HPDE6-E6E7 (cell line): ENCODE measurements at regions not wholly inside any gene's neighbourhood (a gene's known extent, or its start where the extent isn't known, plus 50 kb on each side); places are given as distances from the start of the nearest gene placed in this dataset.
A peak's percentile ranks its signal among the peaks of the same experiment; 100 is the strongest.

Experiments used
- DNase-seq: peaks from one replicate; pipeline ENCODE4 v3.0.0; 2011; ENCODE audit warnings: missing footprints; ENCODE audit errors: extremely low spot score

DNA sequence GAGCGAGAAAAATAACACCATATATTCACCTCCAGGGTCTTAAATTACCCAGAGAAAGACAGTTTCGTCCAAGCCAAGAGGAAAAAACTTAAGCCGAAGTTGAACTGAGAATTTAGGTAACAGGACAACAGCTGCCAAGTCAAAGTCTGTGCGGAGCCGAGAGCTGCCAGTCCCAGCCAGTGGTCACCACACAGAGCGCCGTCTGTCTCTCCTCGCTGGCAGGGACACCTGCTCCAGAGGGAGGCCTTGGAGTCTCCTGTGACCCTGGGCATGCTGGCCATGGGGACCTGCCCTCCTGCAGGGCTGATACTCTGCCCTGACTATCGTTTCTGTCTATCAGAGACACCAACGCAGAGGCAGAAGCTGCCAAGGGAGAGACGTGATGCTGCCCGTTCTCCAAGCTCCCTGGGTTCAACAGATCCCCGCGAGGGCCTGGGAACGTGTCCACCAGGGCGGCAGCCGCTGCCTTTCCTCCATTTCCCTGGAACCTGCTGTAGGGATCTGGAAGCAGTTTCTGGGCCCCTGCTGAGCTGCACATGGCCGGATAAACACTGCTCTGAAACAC, 341.3 kb downstream of the SMOC2 start:
- no peak for DNase-seq

DNA sequence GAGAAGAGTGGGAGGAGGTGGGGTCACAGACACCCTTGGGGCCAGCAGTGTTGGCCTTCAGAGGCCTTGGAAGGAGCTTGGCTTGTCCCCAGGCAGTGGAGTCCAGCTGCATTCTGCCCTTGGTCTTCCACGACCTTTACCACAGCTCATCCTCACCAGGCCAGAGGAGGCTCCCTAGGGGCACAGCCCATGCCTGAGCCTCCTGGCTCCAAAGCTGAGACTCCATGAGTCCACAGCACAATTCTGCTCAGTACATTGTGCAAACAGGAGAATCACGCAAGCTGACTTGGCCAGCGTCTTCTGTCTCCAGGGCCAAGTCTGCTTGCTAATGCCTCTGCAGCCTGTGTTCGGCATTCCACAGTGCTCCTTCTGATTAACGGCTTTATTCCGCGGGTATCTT, 337.2 kb downstream of the SMOC2 start:
- DNase-seq, result no peak

DNA sequence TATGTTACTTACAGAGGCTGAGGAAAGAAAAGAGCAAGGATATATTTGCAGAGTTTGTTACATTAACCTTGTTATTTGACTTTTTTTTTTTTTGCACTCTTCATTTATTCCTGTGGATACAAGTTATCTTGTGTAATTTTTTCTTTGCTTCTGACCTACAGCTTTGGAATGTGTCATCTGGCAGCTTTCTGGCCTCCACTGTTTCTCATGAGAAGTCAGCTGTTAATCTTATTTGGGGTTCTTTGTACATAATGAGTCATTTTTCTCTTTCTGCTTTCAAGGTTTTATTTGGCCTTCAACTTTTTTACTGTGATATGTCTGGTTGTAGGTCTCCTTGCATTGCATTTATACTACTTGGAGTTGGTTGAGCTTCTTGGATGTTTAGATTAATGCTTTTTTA, 333.4 kb downstream of the SMOC2 start:
- DNase-seq, result no peak

DNA sequence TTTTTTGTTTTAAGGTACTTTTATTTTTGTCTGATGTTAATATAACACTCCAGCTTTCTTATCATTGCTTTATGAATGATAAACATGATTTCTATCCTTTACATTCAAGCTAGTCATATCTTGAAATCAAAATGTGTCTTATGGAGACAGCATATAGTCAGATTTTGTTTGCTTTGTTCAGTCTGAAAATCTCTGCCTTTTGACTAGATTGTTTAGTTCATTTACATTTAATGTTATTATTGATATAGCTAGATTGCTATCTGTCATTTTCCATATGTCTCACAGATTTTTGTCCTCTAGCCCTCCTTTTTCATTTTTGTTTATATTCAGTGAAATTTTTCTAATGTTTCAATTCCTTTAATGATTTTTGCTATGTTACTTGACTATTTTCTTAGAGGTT, 332.8 kb downstream of the SMOC2 start:
- no peak for DNase-seq

GRCh38 chr6:168765752-168766151, 324.8 kb downstream of the SMOC2 start:
- DNase-seq, result no peak

GRCh38 chr6:168756009-168756634, 315.1 kb downstream of the SMOC2 start:
- DNase-seq, result no peak

DNA sequence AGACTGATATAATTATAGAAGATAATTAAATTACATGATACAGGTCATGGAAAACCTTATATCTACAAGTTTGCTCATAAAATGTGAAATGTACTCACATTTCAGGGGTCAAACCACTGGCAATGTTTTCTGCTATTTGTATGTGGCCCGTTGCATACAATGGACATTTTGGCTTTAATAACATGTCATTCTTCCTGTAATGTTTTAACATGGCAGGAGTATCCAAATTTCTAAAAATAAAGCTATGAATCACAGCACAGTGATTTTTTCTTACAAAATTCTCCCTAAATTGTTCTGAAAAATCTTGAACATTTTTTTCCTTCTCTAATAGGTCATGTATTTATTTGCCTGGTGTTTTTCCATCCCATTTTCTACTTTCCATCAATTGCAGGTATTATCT, 305.7 kb downstream of the SMOC2 start:
- DNase-seq, result no peak

- no peak for DNase-seq
These were observed 305.0 kb downstream of the SMOC2 start for GRCh38 chr6:168746013-168746412.

GRCh38 chr6:168744861-168745260, 303.9 kb downstream of the SMOC2 start:
- DNase-seq, result no peak

DNA sequence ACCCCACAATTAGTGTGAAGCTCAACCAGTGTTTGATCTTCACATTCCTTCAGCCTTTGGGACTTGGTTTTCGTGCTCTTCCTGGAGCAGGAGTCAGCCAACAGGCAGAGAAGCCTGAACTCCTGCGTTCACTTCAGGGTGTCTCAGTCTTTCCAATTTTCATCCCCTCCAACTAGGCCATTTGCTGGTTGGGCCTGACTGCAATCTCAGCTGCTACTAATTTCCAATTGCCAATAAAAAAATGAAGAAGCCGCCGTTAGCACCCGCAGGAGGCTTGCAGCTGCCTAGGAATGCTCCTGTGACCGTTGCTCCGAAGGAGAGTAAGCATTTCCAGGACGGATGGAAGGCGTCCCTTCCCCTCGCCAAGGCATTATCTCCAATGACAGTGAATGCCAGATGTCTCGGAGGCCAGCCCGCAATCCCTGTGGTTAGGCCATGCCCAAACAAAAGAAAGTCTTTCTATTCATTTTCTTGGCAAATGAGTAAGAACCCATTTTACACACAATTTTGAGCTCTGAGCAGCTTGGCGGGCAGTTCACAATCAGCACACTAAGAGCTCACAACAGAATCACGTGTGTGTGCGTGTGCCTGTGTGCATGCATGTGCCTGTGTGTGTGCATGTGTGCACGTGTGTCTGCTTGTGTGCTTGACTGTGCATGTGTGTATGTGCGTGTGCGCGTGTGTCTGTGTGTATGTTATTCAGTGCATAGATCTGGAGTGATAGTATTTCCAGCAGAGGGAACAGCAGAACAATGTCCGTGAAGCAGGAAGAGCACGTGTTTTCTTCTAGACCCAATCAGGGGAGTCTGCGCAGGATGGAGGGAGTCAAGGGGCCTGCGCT, 301.2 kb downstream of the SMOC2 start:
- no peak for DNase-seq

DNA sequence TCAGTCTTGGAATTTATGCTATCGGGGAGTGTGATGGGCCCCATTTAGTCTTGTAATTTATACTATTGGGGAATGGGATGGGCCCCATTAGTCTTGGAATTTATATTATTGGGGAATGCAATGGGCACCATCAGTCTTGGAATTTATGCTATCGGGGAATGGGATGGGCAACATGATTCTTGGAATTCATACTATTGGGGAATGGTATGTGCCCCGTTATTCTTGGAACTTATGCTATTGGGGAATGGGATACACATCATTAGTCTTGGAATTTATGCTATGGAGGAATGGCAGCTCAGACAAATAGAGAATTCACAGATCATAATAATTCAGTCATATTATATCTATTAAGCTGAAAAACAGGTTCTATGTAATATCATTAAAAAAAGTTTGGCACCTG, 300.3 kb downstream of the SMOC2 start:
- DNase-seq, result no peak

- no peak for DNase-seq
These were observed 298.4 kb downstream of the SMOC2 start for GRCh38 chr6:168739381-168739780.

DNA sequence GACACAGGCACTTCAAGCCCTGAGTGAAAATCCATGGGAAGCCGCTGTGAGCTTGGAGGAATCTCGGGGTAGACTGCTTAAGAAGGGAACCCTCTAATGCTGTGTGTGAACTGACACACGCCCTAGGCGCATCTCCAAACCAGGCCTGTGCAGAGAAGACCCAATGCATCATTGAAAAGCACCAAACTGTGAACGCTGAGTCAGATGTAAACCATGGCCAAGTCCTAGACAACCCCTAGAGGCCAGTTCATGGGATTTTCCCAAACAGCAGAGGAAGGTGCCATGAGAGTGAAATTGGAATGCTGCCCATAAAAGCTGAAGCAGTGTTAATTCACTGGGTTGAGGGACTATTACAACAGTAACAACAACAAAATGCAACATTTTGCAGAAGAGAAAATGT, 296.5 kb downstream of the SMOC2 start:
- DNase-seq, result peak; percentile 16

DNA sequence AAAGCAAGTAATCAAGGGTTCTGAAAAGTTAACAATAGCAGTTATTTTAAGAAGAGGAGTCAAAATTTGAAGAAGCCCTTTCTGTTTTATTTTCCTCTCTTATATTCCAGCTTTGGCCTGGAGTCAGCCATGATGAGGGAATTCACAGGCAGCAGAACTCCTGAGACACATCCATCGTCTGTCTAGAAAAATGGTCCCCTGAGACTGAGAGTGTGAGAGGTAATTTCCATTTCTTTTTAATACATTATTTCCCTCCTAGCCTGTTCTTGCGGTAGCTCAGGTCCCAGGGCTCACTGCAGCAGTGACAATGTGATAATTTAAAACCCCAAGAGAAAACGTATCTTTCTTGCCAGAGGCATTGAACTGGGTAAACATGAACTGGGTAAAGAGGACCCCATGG, 296.0 kb downstream of the SMOC2 start:
- no peak for DNase-seq

- DNase-seq, result no peak
These were observed 295.1 kb downstream of the SMOC2 start for GRCh38 chr6:168736039-168736438.

DNA sequence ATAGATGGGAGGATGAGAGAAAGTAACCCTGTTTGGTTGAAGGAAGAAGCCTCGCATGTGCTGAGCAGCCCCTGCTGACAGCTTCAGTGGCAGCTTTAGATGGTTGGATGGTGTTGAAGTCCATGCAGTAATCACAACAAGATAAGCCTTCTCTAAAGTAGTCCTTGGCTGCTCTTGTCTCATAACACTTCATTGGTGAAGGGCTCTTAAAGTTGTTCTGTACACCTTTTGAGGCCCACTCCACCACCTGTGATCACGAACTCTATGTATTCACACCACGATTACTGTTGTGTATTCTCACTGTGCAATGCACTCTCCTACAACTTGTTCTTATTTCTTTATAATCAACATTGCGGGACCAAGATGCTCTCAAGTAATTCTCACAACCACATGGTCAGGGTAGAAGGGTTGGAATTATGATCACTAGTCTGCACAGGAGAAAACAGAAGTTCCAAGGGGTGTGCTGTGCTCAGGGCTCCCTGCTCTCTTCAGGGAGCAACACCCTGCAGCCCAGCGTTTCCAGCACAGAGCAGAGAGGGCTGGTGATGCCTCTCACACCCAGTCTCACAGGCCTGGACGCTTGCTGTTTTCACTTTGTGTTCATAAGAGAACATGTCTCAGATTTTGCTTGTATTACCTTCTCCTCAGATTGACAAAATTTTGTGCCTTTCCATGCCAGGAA, 294.4 kb downstream of the SMOC2 start:
- DNase-seq, result no peak

DNA sequence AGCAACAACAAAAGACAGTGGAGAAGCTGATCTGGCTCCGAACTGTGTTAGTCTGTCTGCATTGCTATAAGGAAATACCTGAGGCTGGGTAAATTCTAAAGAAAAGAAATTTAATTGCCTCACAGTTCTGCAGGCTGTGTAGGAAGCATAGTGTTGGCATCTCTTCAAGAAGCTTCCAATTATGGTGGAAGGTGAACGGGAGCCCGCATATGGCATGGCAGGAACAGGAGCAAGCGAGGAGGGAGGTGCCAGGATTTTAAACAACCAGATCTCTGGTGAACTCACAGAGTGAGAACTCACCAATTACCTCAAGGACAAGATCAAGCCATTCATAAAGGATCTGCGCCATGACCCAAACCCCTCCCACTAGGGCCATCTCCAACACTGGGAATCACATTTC, 293.5 kb downstream of the SMOC2 start:
- DNase-seq, result no peak

GRCh38 chr6:168732676-168733075, 291.7 kb downstream of the SMOC2 start:
- DNase-seq, result no peak

DNA sequence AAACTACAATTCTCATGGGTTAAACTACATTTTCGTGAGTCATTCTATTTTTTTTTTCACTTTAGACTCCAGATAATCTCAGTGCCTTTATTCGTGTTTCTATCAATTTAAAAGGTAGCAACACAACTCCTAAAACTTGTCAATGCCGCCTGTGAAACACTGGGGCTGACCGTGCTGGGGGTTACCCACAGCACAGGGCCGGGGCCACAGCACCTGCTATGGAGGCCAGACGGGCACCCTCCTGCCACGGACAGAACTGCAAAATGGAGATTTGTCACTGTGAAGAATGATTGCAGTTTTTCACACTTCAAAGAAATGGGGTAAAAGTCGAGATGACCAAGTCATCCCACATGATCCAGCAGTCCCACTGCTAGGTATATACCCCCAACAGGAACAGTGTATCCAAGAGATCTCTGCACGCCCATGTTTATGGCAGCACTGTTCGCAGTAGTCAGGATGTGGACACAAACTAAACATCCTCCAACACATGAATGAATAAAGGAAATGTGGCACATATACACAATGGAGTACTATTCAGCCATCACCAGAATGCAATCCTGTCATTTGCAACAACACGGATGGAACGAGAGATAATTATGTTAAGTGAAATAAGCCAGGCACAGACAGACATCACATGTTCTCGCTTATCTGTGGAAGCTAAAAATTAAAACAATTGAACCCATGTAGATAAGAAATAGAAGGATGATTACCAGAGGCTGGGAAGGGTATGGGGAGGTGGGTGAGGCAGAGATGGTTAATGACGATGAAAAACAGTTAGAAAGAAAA, 290.1 kb downstream of the SMOC2 start:
- no peak for DNase-seq

DNA sequence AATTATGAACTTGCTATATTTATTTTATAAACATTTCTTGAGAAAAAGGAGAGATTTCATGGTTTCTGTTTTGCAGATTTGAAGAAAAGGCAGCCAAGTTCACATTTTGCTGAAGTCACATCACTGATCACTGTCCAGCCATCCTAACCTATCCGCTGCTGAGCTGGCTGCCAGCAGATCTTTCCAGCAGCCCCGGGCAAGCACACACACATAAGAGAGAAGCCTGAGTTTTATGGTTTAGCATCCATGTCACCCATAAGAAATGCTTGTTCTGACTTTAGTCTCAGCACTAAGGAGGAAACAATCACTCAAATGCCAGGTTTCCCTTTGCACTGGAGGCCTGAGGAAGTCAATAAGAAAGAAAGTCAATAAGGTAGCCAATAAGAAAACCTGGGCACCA, 287.1 kb downstream of the SMOC2 start:
- no peak for DNase-seq

- DNase-seq, result no peak
These were observed 285.4 kb downstream of the SMOC2 start for GRCh38 chr6:168726312-168726856.

GRCh38 chr6:168725802-168726201, 284.8 kb downstream of the SMOC2 start:
- DNase-seq, result no peak
